ENCODE measurements at regions not wholly inside any gene's neighbourhood (a gene's known extent, or its start where the extent isn't known, plus 50 kb on each side); places are given as distances from the start of the nearest gene placed in this dataset.
"Not testable (repeated sequence)": the region's sequence is repeated elsewhere in the genome, so short reads cannot be mapped to it uniquely, and the experiment has no call there.

DNA sequence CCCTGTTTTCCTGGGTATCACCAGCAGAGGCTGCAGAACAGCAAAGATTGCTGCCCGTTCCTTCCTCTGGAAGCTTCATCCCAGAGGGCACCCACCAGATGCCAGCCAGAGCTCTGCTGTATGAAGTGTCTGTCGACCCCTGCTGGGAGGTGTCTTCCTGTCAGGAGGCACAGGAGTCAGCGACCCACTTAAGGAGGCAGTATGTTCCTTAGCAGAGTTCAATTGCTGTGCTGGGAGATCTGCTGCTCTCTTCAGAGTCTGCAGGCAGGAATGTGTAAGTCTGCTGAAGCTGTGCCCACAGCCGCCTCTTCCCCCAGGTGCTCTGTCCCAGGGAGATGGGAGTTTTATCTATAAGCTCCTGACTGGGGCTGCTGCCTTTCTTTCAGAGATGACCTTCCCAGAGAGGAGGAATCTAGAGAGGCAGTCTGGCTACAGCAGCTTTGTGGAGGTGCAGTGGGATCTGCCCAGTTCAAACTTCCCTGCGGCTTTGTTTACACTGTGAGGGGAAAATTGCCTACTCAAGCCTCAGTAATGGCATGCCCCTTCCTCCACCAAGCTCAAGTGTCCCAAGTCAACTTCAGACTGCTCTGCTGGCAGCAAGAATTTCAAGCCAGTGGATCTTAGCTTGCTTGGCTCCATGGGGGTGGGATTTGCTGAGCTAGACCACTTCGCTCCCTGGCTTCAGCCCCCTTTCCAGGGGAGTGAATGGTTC is 100.6 kb downstream of the TMEM168 start:
- DNase-seq, result not testable (repeated sequence)

DNA sequence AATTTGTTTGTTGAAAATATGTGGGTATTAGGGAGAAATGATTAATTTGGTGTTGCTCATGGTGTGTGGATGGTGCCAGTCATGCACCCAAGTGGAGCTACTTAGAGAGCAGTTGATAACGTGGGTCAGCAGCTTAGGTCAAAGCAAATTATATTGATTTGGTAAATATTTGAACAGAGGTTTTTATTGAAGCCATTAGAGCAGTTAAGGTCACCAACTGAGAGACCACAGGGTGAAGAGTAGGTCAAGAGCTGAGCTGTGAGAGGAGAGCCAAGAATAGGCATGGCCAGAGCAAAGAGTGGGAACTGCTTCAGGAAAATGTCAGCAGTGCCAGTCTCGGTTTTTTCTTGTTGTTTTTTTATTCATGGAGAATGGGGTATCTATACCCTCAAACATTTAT is 97.9 kb downstream of the TMEM168 start:
- DNase-seq, result no peak

DNA sequence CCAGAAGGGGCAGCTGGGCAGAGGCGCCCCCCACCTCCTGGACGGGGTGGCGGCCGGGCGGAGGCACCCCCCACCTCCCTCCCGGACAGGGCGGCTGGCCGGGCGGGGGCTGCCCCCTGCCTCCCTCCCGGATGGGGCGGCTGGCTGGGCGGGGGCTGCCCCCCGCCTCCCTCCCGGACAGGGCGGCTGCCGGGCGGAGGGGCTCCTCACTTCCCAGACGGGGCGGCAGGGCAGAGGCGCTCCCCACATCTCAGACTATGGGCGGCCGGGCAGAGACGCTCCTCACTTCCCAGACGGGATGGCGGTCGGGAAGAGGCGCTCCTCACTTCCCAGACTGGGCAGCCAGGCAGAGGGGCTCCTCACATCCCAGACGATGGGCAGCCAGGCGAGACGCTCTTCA is 93.0 kb downstream of the TMEM168 start:
- DNase-seq, result not testable (repeated sequence)

DNA sequence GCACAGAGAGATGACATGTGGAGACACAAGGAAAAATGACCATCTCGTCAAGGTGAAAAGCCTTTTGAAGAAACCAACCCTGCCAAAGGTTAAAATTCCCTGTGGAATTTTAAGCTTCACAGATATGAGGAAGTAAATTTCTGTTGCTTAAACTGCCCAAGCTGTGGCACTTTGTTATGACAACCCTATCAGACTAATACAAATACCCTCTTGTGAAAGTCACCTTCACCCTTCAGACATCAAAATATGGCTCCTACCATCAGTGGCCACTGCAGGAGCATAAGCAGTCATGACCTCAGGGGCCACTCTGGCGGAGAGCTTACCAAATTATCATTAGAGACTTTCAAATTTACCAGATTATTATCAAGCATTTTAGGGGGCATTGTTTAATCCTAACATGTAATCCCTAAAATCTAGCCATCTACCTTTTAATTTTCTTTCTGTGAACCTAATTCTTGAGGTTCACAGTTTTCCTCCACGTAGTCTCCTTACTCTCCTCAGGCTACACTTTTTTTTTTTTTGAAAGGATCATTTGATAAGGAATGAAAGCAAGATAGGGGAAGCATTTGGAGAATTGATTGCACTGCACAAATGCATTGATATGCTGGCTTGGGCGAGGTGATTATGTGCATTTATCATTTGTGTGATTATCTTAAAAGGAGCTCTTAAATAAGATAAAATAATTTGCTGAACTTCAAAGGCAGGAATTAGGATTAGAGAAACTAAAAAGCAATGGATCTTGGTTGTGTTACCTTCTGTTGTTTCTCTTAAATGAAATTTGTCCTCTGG is 90.3 kb downstream of the TMEM168 start:
- DNase-seq, result no peak

DNA sequence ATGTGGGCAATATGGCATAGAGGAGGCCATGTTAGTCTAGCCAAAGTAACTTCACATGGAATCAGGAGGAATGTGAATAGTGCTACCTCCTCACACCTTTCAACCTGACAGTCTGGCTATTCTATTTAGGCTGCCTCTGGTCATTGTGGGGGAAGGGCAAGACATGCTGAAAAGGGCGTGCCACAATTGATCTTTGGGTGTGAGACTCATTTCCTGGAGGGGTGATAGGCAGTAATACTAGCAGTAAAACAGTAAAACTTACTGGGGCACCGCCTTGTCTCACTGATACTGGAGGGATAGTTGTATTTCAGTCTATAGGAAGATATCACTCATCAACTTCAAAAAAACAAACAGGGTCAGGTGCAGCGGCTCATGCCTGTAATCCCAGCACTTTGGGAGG is 88.7 kb downstream of the TMEM168 start:
- no peak for DNase-seq

DNA sequence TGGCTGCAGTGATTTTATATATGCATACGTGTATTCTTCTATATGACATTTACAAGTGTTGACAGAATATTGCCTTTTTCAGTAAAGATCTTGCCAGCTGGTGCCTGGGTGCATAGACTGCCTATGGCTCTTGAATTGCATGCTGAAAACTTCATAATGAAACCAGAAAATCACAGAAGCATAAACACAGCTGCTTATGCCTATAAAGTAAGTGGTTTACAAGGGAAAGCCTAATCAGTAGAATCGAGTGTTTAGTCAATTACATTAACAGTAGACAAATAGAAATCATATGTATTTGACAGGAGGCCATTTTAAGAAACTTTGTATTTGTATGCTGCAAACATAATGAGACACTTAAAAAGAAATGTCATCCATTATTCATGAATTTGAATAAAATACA is 82.5 kb downstream of the TMEM168 start:
- DNase-seq, result no peak

DNA sequence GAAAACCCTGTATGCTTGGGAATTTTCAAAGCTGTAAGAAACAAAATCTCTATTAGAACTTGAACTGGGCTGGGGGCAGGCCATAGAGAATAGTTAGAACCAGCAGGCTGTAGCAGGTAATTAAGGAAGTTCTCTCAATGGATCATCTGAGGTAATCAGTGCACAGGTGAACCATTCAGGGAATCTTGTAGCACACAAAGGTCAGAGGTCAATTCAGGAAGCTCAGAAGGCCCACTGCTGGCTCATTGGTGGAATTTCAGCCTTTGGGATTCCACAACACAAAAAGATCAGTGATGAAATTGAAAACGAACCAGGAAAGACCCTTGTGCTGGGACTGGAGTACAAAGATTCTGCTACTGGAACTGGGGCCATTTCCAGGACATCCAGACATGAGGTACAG is 82.0 kb downstream of the TMEM168 start:
- DNase-seq, result no peak

Measured in SW 1271 (cell line).